H1 (cell line): ENCODE measurements at regions not wholly inside any gene's neighbourhood (a gene's known extent, or its start where the extent isn't known, plus 50 kb on each side); places are given as distances from the start of the nearest gene placed in this dataset.
"Not testable (repeated sequence)": the region's sequence is repeated elsewhere in the genome, so short reads cannot be mapped to it uniquely, and the experiment has no call there.

Experiments used
- CTCF ChIA-PET: fragments of 300-600 bp; sonication (Branson Sonifier 250); formaldehyde crosslinking; loops from one replicate; lab custom pipeline; 2021; ENCODE audit not compliant: partially characterized antibody; lab: Charles Lee
- POLR2A ChIA-PET: fragments of 300-600 bp; sonication (Branson Sonifier 250); formaldehyde crosslinking; loops from one replicate; lab custom pipeline; 2021; ENCODE audit warnings: inconsistent platforms; ENCODE audit not compliant: partially characterized antibody; lab: Charles Lee
- DNase-seq, 2 experiments: peaks; one replicate each; pipeline versions ENCODE4 v3.0.0 to v3.0.0-alpha.2; 2010 to 2022; ENCODE audit warnings: low spot score in 2 of 2, low read depth in 1 of 2, mixed read lengths in 1 of 2
- FAIRE-seq: peaks from 2 replicates; lab custom pipeline; 2011; peaks lifted over from hg19 to GRCh38; lab: Jason Lieb, UNC
- H2AFZ ChIP-seq: 2 replicates; pipeline ENCODE4 v1.8.1; 2012; ENCODE audit warnings: low read length, inconsistent platforms
- H2AK5ac ChIP-seq: 2 replicates; pipeline ENCODE4 v1.6.1; 2013; ENCODE audit warnings: low read depth, low read length
- H2BK120ac ChIP-seq: replicated peaks from 2 replicates; pipeline ENCODE3; 2013; ENCODE audit warnings: low read depth, low read length, inconsistent platforms
- H2BK12ac ChIP-seq: 2 replicates; pipeline ENCODE4 v1.6.1; 2013; ENCODE audit warnings: low read depth, low read length
- H2BK15ac ChIP-seq: 2 replicates; pipeline ENCODE4 v1.6.1; 2013; ENCODE audit warnings: low read length
- H2BK20ac ChIP-seq: 2 replicates; pipeline ENCODE4 v1.6.1; 2013; ENCODE audit warnings: low read length
- H2BK5ac ChIP-seq: 2 replicates; pipeline ENCODE4 v1.6.1; 2013; ENCODE audit warnings: low read depth, low read length
- H3K14ac ChIP-seq: 2 replicates; pipeline ENCODE4 v1.6.1; 2013; ENCODE audit warnings: inconsistent platforms; ENCODE audit not compliant: insufficient read length
- H3K18ac ChIP-seq: 2 replicates; pipeline ENCODE4 v1.6.1; 2013; ENCODE audit warnings: low read length; ENCODE audit errors: extremely low read depth
- H3K23ac ChIP-seq: 2 replicates; pipeline ENCODE4 v1.6.1; 2013; ENCODE audit warnings: inconsistent platforms; ENCODE audit not compliant: insufficient read length
- H3K23me2 ChIP-seq: 2 replicates; pipeline ENCODE4 v1.6.1; 2013; ENCODE audit warnings: low read depth, low read length
- H3K27ac ChIP-seq: 2 replicates; pipeline ENCODE4 v1.6.1; 2011; ENCODE audit warnings: low read depth, low read length, inconsistent platforms
- H3K27me3 ChIP-seq, 4 experiments: replicated peaks in 1 of 4; 1 replicate in 1 of 4; 2 replicates in 3 of 4; pipeline versions ENCODE4 v1.6.1 to v1.8.1; 2011 to 2013; ENCODE audit warnings: low read length in 3 of 4, mild to moderate bottlenecking in 3 of 4, inconsistent platforms in 2 of 4, mixed read lengths in 2 of 4, moderate library complexity in 1 of 4; ENCODE audit not compliant: control insufficient read depth in 3 of 4, insufficient read depth in 3 of 4; ENCODE audit errors: extremely low read depth in 1 of 4
- H3K36me3 ChIP-seq, 4 experiments: 2 replicates each; pipeline versions ENCODE4 v1.6.1 to v1.8.1; 2011 to 2013; ENCODE audit warnings: mild to moderate bottlenecking in 4 of 4, low read length in 3 of 4, moderate library complexity in 2 of 4, control low read depth in 1 of 4, inconsistent platforms in 1 of 4; ENCODE audit not compliant: insufficient read depth in 4 of 4, control insufficient read depth in 2 of 4
- H3K4ac ChIP-seq: replicated peaks from 2 replicates; pipeline ENCODE3; 2013; ENCODE audit warnings: low read length, low read depth, mixed read lengths, inconsistent platforms; ENCODE audit not compliant: insufficient read length
- H3K4me1 ChIP-seq, 4 experiments: replicated peaks in 1 of 4; 1 replicate in 1 of 4; 2 replicates in 3 of 4; pipeline versions ENCODE4 v1.6.1 to v1.8.1; 2011 to 2013; ENCODE audit warnings: low read length in 3 of 4, inconsistent platforms in 2 of 4, mixed read lengths in 1 of 4; ENCODE audit not compliant: insufficient read depth in 4 of 4, control insufficient read depth in 3 of 4
- H3K4me2 ChIP-seq, 2 experiments: 2 replicates each; pipeline versions ENCODE4 v1.6.1 to v1.8.1; 2011 to 2013; ENCODE audit warnings: low read depth in 2 of 2, low read length in 2 of 2, control low read depth in 1 of 2, inconsistent platforms in 1 of 2, mild to moderate bottlenecking in 1 of 2; ENCODE audit not compliant: insufficient read depth in 1 of 2
- H3K4me3 ChIP-seq, 4 experiments: fragments of 200-600, 300-600 bp in 1 of 4; sonication (generic), shearing (Covaris generic), sonication (Bioruptor Twin) in 1 of 4; 2 replicates each; pipeline versions ENCODE4 v1.5.1 to v1.8.1; 2011 to 2016; ENCODE audit warnings: low read length in 4 of 4, low read depth in 3 of 4, control low read depth in 2 of 4, inconsistent platforms in 2 of 4, mild to moderate bottlenecking in 2 of 4, mixed read lengths in 1 of 4, moderate library complexity in 1 of 4; ENCODE audit not compliant: insufficient read depth in 2 of 4; ENCODE audit errors: extremely low read depth in 1 of 4
- H3K56ac ChIP-seq: replicated peaks from 2 replicates; pipeline ENCODE3; 2013; ENCODE audit warnings: low read depth, mild to moderate bottlenecking, mixed read lengths, low read length, inconsistent platforms; ENCODE audit not compliant: insufficient read length
- H3K79me1 ChIP-seq: 2 replicates; pipeline ENCODE4 v1.6.1; 2013; ENCODE audit warnings: low read depth, low read length, control low read depth
- H3K79me2 ChIP-seq, 2 experiments: 2 replicates each; pipeline versions ENCODE4 v1.6.1 to v1.8.1; 2012 to 2013; ENCODE audit warnings: low read length in 2 of 2, mild to moderate bottlenecking in 2 of 2, inconsistent platforms in 1 of 2; ENCODE audit not compliant: insufficient read depth in 2 of 2, control insufficient read depth in 1 of 2
- H3K9ac ChIP-seq, 4 experiments: replicated peaks in 1 of 4; 1 replicate in 1 of 4; 2 replicates in 3 of 4; pipeline versions ENCODE4 v1.6.1 to v1.8.1; 2011 to 2013; ENCODE audit warnings: low read depth in 3 of 4, low read length in 3 of 4, control low read depth in 2 of 4, mild to moderate bottlenecking in 2 of 4, moderate library complexity in 2 of 4, inconsistent platforms in 1 of 4; ENCODE audit errors: extremely low read depth in 1 of 4
- H3K9me3 ChIP-seq, 2 experiments: 2 replicates each; pipeline versions ENCODE4 v1.6.1 to v1.8.1; 2012 to 2013; ENCODE audit warnings: mild to moderate bottlenecking in 2 of 2, moderate library complexity in 2 of 2, control low read depth in 1 of 2, inconsistent platforms in 1 of 2, low read depth in 1 of 2, low read length in 1 of 2, mixed read lengths in 1 of 2; ENCODE audit not compliant: insufficient read depth in 2 of 2
- H4K20me1 ChIP-seq, 2 experiments: replicated peaks in 1 of 2; 2 replicates each; pipeline versions ENCODE3 to v1.8.1; 2011 to 2013; ENCODE audit warnings: inconsistent platforms in 2 of 2, low read length in 2 of 2, mild to moderate bottlenecking in 1 of 2; ENCODE audit not compliant: insufficient read depth in 2 of 2, control insufficient read depth in 1 of 2
- H4K5ac ChIP-seq: 2 replicates; pipeline ENCODE4 v1.6.1; 2013; ENCODE audit warnings: low read length, low read depth, mixed read lengths, inconsistent platforms; ENCODE audit not compliant: insufficient read length
- H4K8ac ChIP-seq: 2 replicates; pipeline ENCODE4 v1.8.0; 2013; ENCODE audit warnings: mild to moderate bottlenecking, moderate library complexity, low read length, inconsistent platforms; ENCODE audit not compliant: insufficient read depth; ENCODE audit errors: extremely low read depth
- H4K91ac ChIP-seq: replicated peaks from 2 replicates; pipeline ENCODE3; 2013; ENCODE audit warnings: low read length, mixed read lengths, inconsistent platforms; ENCODE audit not compliant: insufficient read length
- WGBS, 2 experiments: shearing (Covaris generic) in 1 of 2; methylation state at CpG; one replicate each; pipeline versions ENCODE4 v1.1.6 to v1.1.7; 2013 to 2015; ENCODE audit warnings: low lambda C conversion rate in 2 of 2, mixed read lengths in 2 of 2, inconsistent platforms in 1 of 2, low coverage in 1 of 2, missing lambda C conversion rate in 1 of 2; ENCODE audit not compliant: insufficient replicate concordance in 2 of 2, insufficient coverage in 1 of 2, insufficient read length in 1 of 2; ENCODE audit errors: extremely low coverage in 1 of 2, missing lambda C conversion rate in 1 of 2; 5-methylcytosine and 5-hydroxymethylcytosine counted together

GRCh38 chr12:19775976-19776375, 336.7 kb downstream of the AEBP2 start:
- DNase-seq, H3K9me3 ChIP-seq, H2AFZ ChIP-seq, H3K27ac ChIP-seq, H3K4me1 ChIP-seq, H2BK12ac ChIP-seq, H4K8ac ChIP-seq, H3K4me3 ChIP-seq, H3K36me3 ChIP-seq, H3K79me2 ChIP-seq, H2BK120ac ChIP-seq, H3K23me2 ChIP-seq, H2BK15ac ChIP-seq, H3K14ac ChIP-seq, FAIRE-seq, H4K5ac ChIP-seq, H2AK5ac ChIP-seq, H2BK5ac ChIP-seq, H3K9ac ChIP-seq, H4K91ac ChIP-seq, H3K56ac ChIP-seq, H4K20me1 ChIP-seq, H3K23ac ChIP-seq, POLR2A ChIA-PET, H3K18ac ChIP-seq, H3K4me2 ChIP-seq, H3K79me1 ChIP-seq, H3K27me3 ChIP-seq, H2BK20ac ChIP-seq, H3K4ac ChIP-seq: not testable (repeated sequence)
- CTCF ChIA-PET: interaction anchor here (0.8 to 1.6 kb wide), 2 partner anchors 14 to 445 kb away, joined by 3 read pairs; no protein-coding TSS in a partner anchor
- WGBS, 2 experiments: 95% methylated on average over 19 of the region's 19 CpGs; no CpG with 5 or more reads in 1 of the 2 experiments
